Adrenal gland (tissue), 9 donors: ENCODE measurements at regions not wholly inside any gene's neighbourhood (a gene's known extent, or its start where the extent isn't known, plus 50 kb on each side); places are given as distances from the start of the nearest gene placed in this dataset.

Source experiments
- DNase-seq, 7 donors: peaks; one replicate each; pipeline ENCODE4 v3.0.0-alpha.2; 2019 to 2020
- H3K27ac ChIP-seq, 5 donors: fragments of 200-600 bp; sonication (generic) in 4 of 5; 1 replicate in 3 of 5; 2 replicates in 2 of 5; pipeline versions ENCODE4 v1.5.1 to v1.8.0; 2016 to 2020; ENCODE audit warnings: mild to moderate bottlenecking in 1 of 5
- H3K27me3 ChIP-seq: fragments of 200-600 bp; 2 replicates; pipeline ENCODE4 v1.8.0; 2021
- H3K36me3 ChIP-seq, 2 donors: fragments of 200-600 bp; replicated peaks in 1 of 2; 1 replicate in 1 of 2; 2 replicates in 1 of 2; pipeline versions ENCODE4 v1.5.1 to v1.8.0; 2018 to 2022
- H3K4me1 ChIP-seq, 2 donors: fragments of 200-600 bp; replicated peaks in 1 of 2; 1 replicate in 1 of 2; 2 replicates in 1 of 2; pipeline versions ENCODE4 v1.5.1 to v1.8.0; 2018 to 2021
- H3K4me3 ChIP-seq, 4 donors: fragments of 200-600 bp; sonication (generic) in 3 of 4; one replicate each; pipeline ENCODE4 v1.5.1; 2016 to 2018
- H3K9me3 ChIP-seq, 3 donors: fragments of 200-600 bp; sonication (generic) in 1 of 3; replicated peaks in 1 of 3; 1 replicate in 2 of 3; 2 replicates in 1 of 3; pipeline versions ENCODE4 v1.5.1 to v1.8.0; 2016 to 2021
- POLR2A ChIP-seq, 2 donors: fragments of 450-650 bp; IDR thresholded peaks; one replicate each; pipeline ENCODE4 v1.6.1; 2017; ENCODE audit warnings: antibody characterized with exemption in 2 of 2, mild to moderate bottlenecking in 2 of 2, moderate library complexity in 1 of 2
- WGBS, 4 donors: extraction: QIAGEN DNeasy Blood & Tissue Kit in 2 of 4; methylation state at CpG; one replicate each; pipeline versions ENCODE4 v1.1.5 to v1.1.7; 2013 to 2017; 5-methylcytosine and 5-hydroxymethylcytosine counted together
- intact Hi-C, 2 donors: fragments of 100-400 bp; cut with DNase I; formaldehyde crosslinking; loops; one replicate each; pipeline versions ENCODE4 v1.14.1 to v1.15.0; 2022 to 2023
- TF ChIP-seq, protein P1 (sequence below), 6 experiments: fragments of 450-650 bp in 4 of 6; fragments of 200-600 bp in 2 of 6; sonication (generic) in 1 of 6; IDR thresholded peaks; 1 replicate in 5 of 6; 2 replicates in 1 of 6; pipeline versions ENCODE4 v1.5.1 to v1.8.0; 2016 to 2021; ENCODE audit warnings: antibody characterized with exemption in 6 of 6, mild to moderate bottlenecking in 2 of 6, moderate library complexity in 1 of 6
- donor health status: healthy with polysubstance abuse.
- donor health status: Bipolar disorder and iron deficiency.
- donor health status: DM: yes; HTN: yes; CAD: no.
- donor health status: DM: no; HTN: no; CAD: no.
- donor health status: DM: no; HTN: no; CAD: no.

DNA sequence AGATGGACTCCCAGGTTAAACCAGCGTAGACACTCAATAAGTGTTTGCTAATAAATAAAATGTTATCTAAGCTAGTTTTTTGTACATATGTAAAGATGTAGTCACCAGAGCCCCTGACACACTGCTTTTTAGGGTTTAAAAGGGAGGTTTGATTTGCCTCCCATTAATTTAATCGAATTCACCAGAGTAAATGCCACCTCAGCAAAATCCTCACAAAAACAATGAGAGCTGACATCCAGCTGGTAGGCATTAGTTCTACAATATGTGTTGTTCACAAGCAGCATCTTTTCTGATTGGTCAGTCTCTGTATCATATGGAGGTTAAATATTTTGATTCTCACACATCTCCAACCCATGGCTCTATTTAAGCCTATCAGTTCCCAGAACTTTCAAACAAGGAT lies 382.6 kb downstream of the CENPC start:
- Histone ChIP-seq H3K4me1 (no peaks in the 10 kb centered on the region), H3K27me3 (no peaks in the 10 kb centered on the region), H3K27ac (no peak overlapping the region), H3K4me3 (no peak overlapping the region), H3K36me3 (no peaks in the 10 kb centered on the region), H3K9me3 (no peaks in the 10 kb centered on the region)
- 73 to 88% (median 81%) methylated on average over 2 of the region's 2 CpGs for WGBS, 4 donors
- no peak for TF ChIP-seq POLR2A (IDR thresholded peaks at IDR 0.05)
- TF ChIP-seq, protein P1, sequence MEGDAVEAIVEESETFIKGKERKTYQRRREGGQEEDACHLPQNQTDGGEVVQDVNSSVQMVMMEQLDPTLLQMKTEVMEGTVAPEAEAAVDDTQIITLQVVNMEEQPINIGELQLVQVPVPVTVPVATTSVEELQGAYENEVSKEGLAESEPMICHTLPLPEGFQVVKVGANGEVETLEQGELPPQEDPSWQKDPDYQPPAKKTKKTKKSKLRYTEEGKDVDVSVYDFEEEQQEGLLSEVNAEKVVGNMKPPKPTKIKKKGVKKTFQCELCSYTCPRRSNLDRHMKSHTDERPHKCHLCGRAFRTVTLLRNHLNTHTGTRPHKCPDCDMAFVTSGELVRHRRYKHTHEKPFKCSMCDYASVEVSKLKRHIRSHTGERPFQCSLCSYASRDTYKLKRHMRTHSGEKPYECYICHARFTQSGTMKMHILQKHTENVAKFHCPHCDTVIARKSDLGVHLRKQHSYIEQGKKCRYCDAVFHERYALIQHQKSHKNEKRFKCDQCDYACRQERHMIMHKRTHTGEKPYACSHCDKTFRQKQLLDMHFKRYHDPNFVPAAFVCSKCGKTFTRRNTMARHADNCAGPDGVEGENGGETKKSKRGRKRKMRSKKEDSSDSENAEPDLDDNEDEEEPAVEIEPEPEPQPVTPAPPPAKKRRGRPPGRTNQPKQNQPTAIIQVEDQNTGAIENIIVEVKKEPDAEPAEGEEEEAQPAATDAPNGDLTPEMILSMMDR (IDR thresholded peaks at IDR 0.05): no peak
- intact Hi-C loops: no loop called here
- DNase-seq: no peak

DNA sequence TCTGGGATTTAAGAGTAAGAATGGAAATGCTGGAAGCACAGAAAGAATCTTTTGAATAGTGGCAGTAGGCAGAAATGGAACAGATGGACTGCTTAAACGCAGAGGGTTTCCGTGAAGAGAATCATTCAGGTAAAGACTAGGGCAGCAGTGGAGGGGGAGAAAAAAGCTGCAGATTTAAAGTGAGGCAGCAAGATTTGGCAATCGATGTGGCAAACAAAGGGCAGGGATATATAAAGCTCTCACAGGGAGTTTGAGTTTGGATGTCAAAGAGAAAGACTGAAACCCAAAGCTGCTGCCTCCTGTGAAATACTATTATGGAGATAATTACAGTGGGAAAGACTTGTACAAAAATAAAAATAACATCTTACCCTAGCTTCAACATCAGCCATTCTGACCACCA lies 384.0 kb downstream of the CENPC start:
- no peaks in the 10 kb centered on the region for H3K36me3 ChIP-seq
- DNase-seq: no peak
- H3K4me3 ChIP-seq: no peak overlapping the region
- intact Hi-C loops: no loop called here
- H3K9me3 ChIP-seq: no peaks in the 10 kb centered on the region
- H3K27me3 ChIP-seq: no peaks in the 10 kb centered on the region
- H3K4me1 ChIP-seq: no peaks in the 10 kb centered on the region
- 75 to 80% (median 77%) methylated on average over 3 of the region's 3 CpGs for WGBS, 4 donors
- no peak overlapping the region for H3K27ac ChIP-seq
- no peak for TF ChIP-seq POLR2A (IDR thresholded peaks at IDR 0.05)
- TF ChIP-seq, protein P1 (IDR thresholded peaks at IDR 0.05): no peak

DNA sequence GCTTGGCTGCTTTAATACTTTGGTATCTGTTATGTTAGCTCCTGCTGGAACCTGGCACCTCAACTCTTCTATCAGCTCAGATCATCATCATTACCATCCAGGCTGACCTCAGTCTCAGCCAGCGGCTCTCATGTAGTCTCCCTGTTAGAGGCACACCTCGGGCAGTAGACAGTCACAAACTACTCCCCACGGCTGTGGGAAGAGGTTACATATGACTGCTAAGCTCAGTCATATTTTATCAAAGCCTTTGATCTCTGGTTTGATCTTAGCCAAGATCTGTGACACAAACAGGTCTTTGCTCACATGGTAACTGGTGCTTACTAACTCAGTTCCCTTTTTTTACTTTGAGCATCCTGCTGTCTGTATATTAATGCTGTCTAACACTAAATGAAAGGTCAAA lies 384.9 kb downstream of the CENPC start:
- H3K27ac ChIP-seq: no peak overlapping the region
- H3K9me3 ChIP-seq: no peaks in the 10 kb centered on the region
- no peak overlapping the region for H3K4me3 ChIP-seq
- H3K27me3 ChIP-seq: no peaks in the 10 kb centered on the region
- H3K36me3 ChIP-seq: no peaks in the 10 kb centered on the region
- TF ChIP-seq, protein P1 (IDR thresholded peaks at IDR 0.05): no peak
- H3K4me1 ChIP-seq: no peaks in the 10 kb centered on the region
- intact Hi-C loops: no loop called here
- peak in 1 of 7 donors; percentile 54 for DNase-seq
- WGBS, 4 donors: 25 to 33% (median 30%) methylated on average over 3 of the region's 3 CpGs

DNA sequence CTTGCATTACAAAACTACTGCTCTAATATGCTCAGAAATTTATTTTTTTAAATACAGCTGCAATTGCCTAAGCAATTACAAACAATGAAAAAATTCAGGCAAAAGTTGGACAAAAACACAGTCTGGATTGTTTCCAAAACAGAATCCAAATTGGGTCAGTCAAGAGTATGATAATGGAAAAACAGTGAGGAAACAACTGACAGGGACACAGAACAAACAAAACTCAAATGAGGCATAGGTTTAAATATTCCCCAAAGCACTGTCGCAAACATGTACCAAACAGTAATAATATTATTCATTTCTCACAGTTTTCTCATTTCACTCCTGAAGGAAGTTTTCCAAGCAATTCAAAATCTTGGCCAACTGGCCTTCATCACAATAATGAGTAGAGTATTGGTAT lies 386.6 kb downstream of the CENPC start:
- Histone ChIP-seq H3K27ac (no peak overlapping the region), H3K27me3 (no peaks in the 10 kb centered on the region), H3K36me3 (no peaks in the 10 kb centered on the region), H3K4me1 (no peaks in the 10 kb centered on the region), H3K4me3 (no peak overlapping the region), H3K9me3 (no peaks in the 10 kb centered on the region)
- 63 to 76% (median 74%) methylated on average over 1 of the region's 1 CpG for WGBS, 4 donors
- no peak for TF ChIP-seq POLR2A (IDR thresholded peaks at IDR 0.05)
- TF ChIP-seq, protein P1 (IDR thresholded peaks at IDR 0.05): no peak
- no peak for DNase-seq
- intact Hi-C loops: no loop called here
